ENCODE measurements at regions not wholly inside any gene's neighbourhood (a gene's known extent, or its start where the extent isn't known, plus 50 kb on each side); places are given as distances from the start of the nearest gene placed in this dataset.

- TF ChIP-seq CTCF (IDR thresholded peaks at IDR 0.05; ENCODE audit: low read depth, low read length) = no peak
- DNase-seq (ENCODE audit: low read depth in 2 of 2) = no peak
- no peak overlapping the region for H3K4me3 ChIP-seq (replicated peaks in 1 of 2; ENCODE audit: low read depth in 2 of 2, low read length in 2 of 2)
Observed at GRCh38 chr1:232507571-232507970, 122.4 kb downstream of the SIPA1L2 start.

- no peak overlapping the region for H3K4me3 ChIP-seq (replicated peaks in 1 of 2; ENCODE audit: low read depth in 2 of 2, low read length in 2 of 2)
- no peak for TF ChIP-seq CTCF (IDR thresholded peaks at IDR 0.05; ENCODE audit: low read depth, low read length)
- DNase-seq (ENCODE audit: low read depth in 2 of 2) = no peak
Observed at GRCh38 chr1:232505884-232506283, 124.0 kb downstream of the SIPA1L2 start.

DNA sequence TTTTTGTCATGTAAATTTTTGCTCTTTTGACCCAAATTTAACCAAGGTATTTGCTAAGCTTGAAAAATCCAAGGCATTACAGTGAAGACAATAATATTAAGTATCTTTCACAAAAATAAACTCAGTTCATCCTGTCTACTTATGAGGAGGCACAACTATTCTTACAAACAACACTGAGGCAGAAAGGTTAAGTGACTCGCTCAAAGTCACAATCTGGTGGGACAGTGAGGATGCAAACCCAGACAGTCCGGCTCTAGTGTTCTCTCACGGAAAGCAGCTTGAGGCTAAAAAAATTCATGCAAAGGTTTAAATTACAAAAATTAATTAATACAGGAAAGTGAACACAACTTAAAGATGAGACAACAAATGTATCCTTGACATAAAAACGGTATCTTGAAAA, 125.3 kb downstream of the SIPA1L2 start:
- no peak for TF ChIP-seq CTCF (IDR thresholded peaks at IDR 0.05; ENCODE audit: low read depth, low read length)
- no peak overlapping the region for H3K4me3 ChIP-seq (replicated peaks in 1 of 2; ENCODE audit: low read depth in 2 of 2, low read length in 2 of 2)
- DNase-seq (ENCODE audit: low read depth in 2 of 2) = no peak

DNA sequence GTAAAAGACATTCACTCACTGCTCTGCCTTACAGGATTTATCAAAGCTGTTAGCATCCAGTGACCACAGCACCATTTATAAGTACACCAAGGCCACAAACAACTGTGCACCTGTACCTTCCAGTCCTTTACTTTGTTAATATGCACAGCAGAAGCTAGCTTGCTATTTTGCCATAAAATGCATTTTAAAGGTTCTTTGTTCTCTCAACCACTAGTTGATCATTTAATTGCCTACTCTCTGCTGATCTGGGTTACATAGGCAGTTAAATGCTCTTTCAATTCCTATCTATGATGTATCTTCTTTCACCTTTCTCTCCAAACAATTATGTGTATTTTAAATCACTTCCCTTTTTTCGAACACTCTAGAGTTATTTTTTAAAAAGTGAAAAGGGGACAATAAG, 126.4 kb downstream of the SIPA1L2 start:
- no peak overlapping the region for H3K4me3 ChIP-seq (replicated peaks in 1 of 2; ENCODE audit: low read depth in 2 of 2, low read length in 2 of 2)
- TF ChIP-seq CTCF (IDR thresholded peaks at IDR 0.05; ENCODE audit: low read depth, low read length) = no peak
- DNase-seq (ENCODE audit: low read depth in 2 of 2) = no peak

DNA sequence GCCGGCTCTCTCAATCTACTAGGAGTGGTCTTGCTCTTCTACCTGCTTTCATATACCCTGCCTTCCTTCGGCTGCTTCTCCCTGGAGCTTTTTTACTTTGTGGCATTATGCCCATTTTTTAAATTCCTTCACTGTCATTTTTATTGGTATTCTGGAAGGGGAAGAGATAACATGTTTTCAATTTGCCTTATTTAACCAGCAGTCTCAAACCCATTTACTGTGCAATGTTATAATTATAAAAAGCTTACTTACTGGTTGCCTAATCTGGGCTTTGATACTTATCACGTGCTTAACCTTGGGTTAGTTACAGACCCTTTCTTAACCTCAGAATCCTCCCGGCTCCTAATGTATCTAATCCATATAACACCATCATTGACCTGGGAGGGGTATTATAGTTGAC, 128.1 kb downstream of the SIPA1L2 start:
- H3K4me3 ChIP-seq (replicated peaks in 1 of 2; ENCODE audit: low read depth in 2 of 2, low read length in 2 of 2) = no peak overlapping the region
- DNase-seq (ENCODE audit: low read depth in 2 of 2) = no peak
- no peak for TF ChIP-seq CTCF (IDR thresholded peaks at IDR 0.05; ENCODE audit: low read depth, low read length)

GRCh38 chr1:232499188-232499587, 130.7 kb downstream of the SIPA1L2 start:
- no peak overlapping the region for H3K4me3 ChIP-seq (replicated peaks in 1 of 2; ENCODE audit: low read depth in 2 of 2, low read length in 2 of 2)
- TF ChIP-seq CTCF (IDR thresholded peaks at IDR 0.05; ENCODE audit: low read depth, low read length) = no peak
- no peak for DNase-seq (ENCODE audit: low read depth in 2 of 2)

DNA sequence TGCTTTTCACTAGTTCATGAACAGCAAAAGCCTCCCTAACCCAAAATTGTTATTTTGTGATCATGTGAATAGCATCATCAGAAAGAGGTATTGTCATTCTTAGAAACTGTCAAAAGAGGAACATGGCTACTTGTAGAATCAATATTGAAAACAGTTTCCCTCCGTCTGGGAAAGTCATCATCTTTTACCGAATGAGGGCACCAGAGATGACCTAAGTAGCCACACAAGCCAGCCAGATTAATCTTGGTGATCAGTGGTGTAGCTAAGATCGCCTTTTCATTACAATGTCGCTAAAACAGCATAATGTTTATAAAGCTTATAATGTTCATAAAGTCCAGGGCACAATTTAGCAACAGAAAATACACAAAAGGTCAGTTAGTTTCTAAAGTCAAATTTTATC, 136.1 kb downstream of the SIPA1L2 start:
- no peak overlapping the region for H3K4me3 ChIP-seq (replicated peaks in 1 of 2; ENCODE audit: low read depth in 2 of 2, low read length in 2 of 2)
- TF ChIP-seq CTCF (IDR thresholded peaks at IDR 0.05; ENCODE audit: low read depth, low read length) = no peak
- DNase-seq (ENCODE audit: low read depth in 2 of 2) = no peak

Measured in cardiac fibroblast (primary cell).